Activated CD4-positive, alpha-beta T cell treated with anti-CD3 and anti-CD28 coated beads, Interleukin-2, amount 10 ng/mL, durations not matched to agents 7 days and 5 days (primary cell): ENCODE measurements at regions not wholly inside any gene's neighbourhood (a gene's known extent, or its start where the extent isn't known, plus 50 kb on each side); places are given as distances from the start of the nearest gene placed in this dataset.
"Not testable (repeated sequence)": the region's sequence is repeated elsewhere in the genome, so short reads cannot be mapped to it uniquely, and the experiment has no call there.

Experiments used
- CTCF ChIA-PET: fragments of 350-600 bp; sonication (Branson Sonifier 250); formaldehyde crosslinking; loops from one replicate; lab custom pipeline; 2021; ENCODE audit warnings: antibody characterized with exemption; lab: Charles Lee
- POLR2A ChIA-PET: fragments of 350-600 bp; sonication (Branson Sonifier 250); formaldehyde crosslinking; loops from one replicate; lab custom pipeline; 2021; ENCODE audit warnings: antibody characterized with exemption; lab: Charles Lee
- DNase-seq: peaks from one replicate; pipeline ENCODE4 v3.0.0-alpha.2; 2020
- H3K27ac Mint-ChIP-seq: one replicate; pipeline ENCODE4 v1.8.0; 2021; ENCODE audit warnings: mild to moderate bottlenecking, moderate library complexity, mixed read lengths
- H3K27me3 Mint-ChIP-seq: one replicate; pipeline ENCODE4 v1.8.0; 2021; ENCODE audit warnings: mixed read lengths
- H3K36me3 Mint-ChIP-seq: one replicate; pipeline ENCODE4 v1.8.0; 2021; ENCODE audit warnings: low read depth, mixed read lengths
- H3K4me1 Mint-ChIP-seq: one replicate; pipeline ENCODE4 v1.8.0; 2021; ENCODE audit warnings: mixed read lengths
- H3K4me3 Mint-ChIP-seq: one replicate; pipeline ENCODE4 v1.8.0; 2021; ENCODE audit warnings: mild to moderate bottlenecking, moderate library complexity, mixed read lengths
- H3K9me3 Mint-ChIP-seq: one replicate; pipeline ENCODE4 v1.8.0; 2021; ENCODE audit warnings: mixed read lengths

DNA sequence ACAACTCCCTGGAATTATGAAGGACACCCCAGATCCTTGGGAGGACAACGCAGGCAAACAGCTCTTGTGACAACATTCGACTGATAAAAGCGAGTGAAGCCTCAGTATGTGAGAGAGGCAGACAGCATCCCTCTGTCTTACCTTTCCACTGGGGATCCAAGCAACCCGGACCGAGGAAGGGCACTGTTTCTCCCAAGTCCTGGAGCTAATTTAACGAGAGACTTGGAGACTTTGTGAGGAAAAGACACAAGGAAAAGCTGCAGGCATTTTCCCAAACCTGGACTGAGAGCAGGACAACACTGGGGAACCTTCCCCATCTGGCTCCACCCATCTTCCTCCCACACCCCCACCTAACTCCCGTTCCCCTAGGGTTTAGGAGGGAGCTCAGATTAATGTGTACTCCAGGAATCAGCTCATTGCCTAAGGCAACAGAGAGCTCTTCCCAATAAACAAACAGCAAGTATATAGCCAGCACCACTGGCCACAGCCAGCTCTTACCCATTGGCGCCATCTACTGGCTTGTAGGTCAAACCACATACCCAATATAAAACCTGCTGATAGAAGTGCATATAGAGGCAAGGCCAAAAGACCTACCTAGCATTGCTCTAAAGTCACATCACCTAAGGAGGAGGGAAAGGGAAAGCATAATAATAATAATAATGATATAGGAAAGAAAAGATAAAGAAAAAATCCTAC, 76.7 kb upstream of the NEK3 start:
- peak; percentile 70 for DNase-seq
- H3K27ac Mint-ChIP-seq, H3K27me3 Mint-ChIP-seq, H3K9me3 Mint-ChIP-seq, CTCF ChIA-PET, POLR2A ChIA-PET, H3K36me3 Mint-ChIP-seq, H3K4me1 Mint-ChIP-seq, H3K4me3 Mint-ChIP-seq: not testable (repeated sequence)

DNA sequence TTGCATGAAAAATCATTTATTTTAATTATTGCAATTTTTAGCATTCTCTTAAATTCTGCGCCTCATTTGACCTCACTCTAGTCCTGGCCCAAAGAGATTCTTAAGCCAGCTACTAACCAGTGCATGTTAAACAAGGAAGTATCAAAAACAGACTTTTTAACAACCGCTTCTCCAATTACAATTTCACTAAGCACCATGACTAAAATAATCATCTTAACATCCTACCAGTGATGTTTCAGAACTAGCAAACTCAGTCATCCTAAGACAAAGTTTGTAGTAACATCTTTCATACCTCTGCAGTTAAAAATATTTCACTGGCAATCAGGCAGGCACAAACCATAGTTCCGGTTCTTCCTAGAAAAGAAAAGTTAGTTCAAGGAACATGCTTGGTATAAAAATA, 75.5 kb upstream of the NEK3 start:
- DNase-seq, H3K4me3 Mint-ChIP-seq, POLR2A ChIA-PET, H3K36me3 Mint-ChIP-seq, H3K27me3 Mint-ChIP-seq, H3K4me1 Mint-ChIP-seq, CTCF ChIA-PET, H3K9me3 Mint-ChIP-seq, H3K27ac Mint-ChIP-seq: not testable (repeated sequence)

DNA sequence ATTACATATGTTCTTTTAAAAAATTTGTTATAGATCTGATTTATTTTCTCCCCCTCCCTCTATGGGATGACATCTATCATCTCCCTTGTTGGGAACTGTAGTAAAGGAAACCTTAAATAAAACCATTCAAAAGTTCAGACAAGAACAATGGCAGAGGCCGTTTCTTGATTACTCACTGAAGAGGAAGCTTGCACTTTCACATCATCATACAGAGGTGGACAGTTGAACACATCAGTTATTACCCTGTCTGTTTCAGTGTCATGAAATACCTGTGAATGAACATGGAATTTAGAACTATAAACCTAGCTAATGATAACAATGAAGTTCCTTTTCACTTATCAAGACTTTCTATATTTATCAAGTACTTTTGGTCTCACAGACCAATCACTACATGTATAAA, 63.7 kb upstream of the NEK3 start:
- H3K27me3 Mint-ChIP-seq, H3K9me3 Mint-ChIP-seq, POLR2A ChIA-PET, H3K4me3 Mint-ChIP-seq, DNase-seq, CTCF ChIA-PET, H3K36me3 Mint-ChIP-seq, H3K4me1 Mint-ChIP-seq, H3K27ac Mint-ChIP-seq: not testable (repeated sequence)

GRCh38 chr13:52213920-52214319, 54.5 kb upstream of the NEK3 start:
- H3K9me3 Mint-ChIP-seq, H3K4me3 Mint-ChIP-seq, DNase-seq, CTCF ChIA-PET, H3K27ac Mint-ChIP-seq, POLR2A ChIA-PET, H3K36me3 Mint-ChIP-seq, H3K4me1 Mint-ChIP-seq: not testable (repeated sequence)
- H3K27me3 Mint-ChIP-seq: peaks cover 18% of the 10 kb centered on the region

- peaks cover 18% of the 10 kb centered on the region for H3K27me3 Mint-ChIP-seq
- H3K4me1 Mint-ChIP-seq, H3K9me3 Mint-ChIP-seq, CTCF ChIA-PET, DNase-seq, H3K4me3 Mint-ChIP-seq, H3K27ac Mint-ChIP-seq, H3K36me3 Mint-ChIP-seq, POLR2A ChIA-PET: not testable (repeated sequence)
These were observed 53.5 kb upstream of the NEK3 start for GRCh38 chr13:52212886-52213285.

DNA sequence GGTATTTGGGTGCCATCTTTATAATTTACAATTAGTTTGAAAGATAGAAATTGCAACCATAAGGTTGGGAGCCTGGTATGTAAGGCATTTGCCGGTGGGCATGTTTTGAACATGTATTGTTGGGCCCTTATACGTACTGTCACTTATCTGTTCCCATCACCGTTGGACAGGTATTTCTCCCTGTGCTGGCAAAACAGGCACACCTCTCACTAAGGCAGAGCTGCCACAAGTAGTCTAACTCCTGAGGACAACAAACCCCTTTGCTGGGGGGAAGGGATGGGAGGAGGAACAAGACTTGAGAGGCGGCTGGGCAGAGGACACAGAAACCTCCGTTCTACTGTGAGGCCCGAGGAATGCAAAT, 52.0 kb upstream of the NEK3 start:
- H3K4me3 Mint-ChIP-seq, CTCF ChIA-PET, H3K4me1 Mint-ChIP-seq, H3K36me3 Mint-ChIP-seq, POLR2A ChIA-PET, DNase-seq, H3K27ac Mint-ChIP-seq, H3K9me3 Mint-ChIP-seq: not testable (repeated sequence)
- H3K27me3 Mint-ChIP-seq: peaks cover 15% of the 10 kb centered on the region

DNA sequence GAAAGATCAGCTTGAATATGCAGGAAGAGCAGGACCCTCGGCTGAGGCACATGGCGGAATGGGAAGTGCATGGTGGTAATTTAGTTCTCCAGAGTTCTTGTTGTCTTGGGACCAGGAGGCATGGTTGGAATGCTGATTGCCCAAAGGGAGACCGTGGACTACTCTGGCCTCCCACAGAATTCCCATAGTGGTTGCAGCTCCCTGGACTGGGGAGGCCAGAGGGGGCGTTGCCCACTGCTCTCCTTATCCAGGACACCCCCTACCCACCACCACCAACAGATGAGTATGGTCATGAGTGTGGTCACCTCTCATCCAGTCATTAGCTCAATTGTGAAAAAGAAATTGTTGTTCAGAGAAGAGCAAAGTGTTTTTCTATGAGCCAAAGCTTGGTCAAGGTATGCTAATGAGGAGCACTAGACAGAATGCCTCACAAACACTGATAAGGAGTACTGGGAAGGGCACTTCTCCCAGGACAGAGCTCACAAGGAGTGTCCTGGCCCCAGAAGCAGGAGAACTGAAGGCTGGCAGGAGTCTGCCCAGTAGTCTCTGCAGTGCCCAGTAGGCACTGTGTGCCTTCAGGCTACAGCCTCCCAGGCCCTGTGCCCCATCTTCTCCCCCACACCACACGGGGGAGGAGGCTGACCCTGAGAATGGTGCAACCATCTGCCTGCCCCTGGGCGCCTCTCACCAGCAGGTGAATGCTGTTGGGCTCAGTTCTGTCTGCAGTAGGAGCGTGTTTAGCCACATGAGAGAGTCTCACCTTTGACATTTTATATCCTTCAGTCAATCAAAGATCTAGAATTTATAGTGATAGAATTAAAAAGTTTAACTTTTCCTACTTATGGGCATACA, 51.4 kb upstream of the NEK3 start:
- DNase-seq, POLR2A ChIA-PET, H3K9me3 Mint-ChIP-seq, H3K4me1 Mint-ChIP-seq, H3K4me3 Mint-ChIP-seq, CTCF ChIA-PET, H3K36me3 Mint-ChIP-seq, H3K27ac Mint-ChIP-seq: not testable (repeated sequence)
- peaks cover 13% of the 10 kb centered on the region for H3K27me3 Mint-ChIP-seq
